SK-N-SH (cell line): ENCODE measurements at regions not wholly inside any gene's neighbourhood (a gene's known extent, or its start where the extent isn't known, plus 50 kb on each side); places are given as distances from the start of the nearest gene placed in this dataset.

Experiments used
- CHD2 ChIP-seq: fragments of 150-350 bp; IDR thresholded peaks from 2 replicates; pipeline ENCODE4 v1.6.1; 2018; ENCODE audit warnings: low read length; ENCODE audit not compliant: partially characterized antibody
- POLR2AphosphoS5 ChIP-seq: IDR thresholded peaks from 2 replicates; pipeline ENCODE4 v1.6.1; 2012; ENCODE audit warnings: low read depth, low read length
- USF1 ChIP-seq: IDR thresholded peaks from 2 replicates; pipeline ENCODE4 v1.4.0; 2012; ENCODE audit warnings: low read depth, borderline replicate concordance
- TF ChIP-seq, protein P1 (sequence below): fragments of 200-600 bp; sonication (generic); IDR thresholded peaks from 2 replicates; pipeline ENCODE4 v1.6.1; 2017; ENCODE audit warnings: antibody characterized with exemption, mild to moderate bottlenecking, moderate library complexity

DNA sequence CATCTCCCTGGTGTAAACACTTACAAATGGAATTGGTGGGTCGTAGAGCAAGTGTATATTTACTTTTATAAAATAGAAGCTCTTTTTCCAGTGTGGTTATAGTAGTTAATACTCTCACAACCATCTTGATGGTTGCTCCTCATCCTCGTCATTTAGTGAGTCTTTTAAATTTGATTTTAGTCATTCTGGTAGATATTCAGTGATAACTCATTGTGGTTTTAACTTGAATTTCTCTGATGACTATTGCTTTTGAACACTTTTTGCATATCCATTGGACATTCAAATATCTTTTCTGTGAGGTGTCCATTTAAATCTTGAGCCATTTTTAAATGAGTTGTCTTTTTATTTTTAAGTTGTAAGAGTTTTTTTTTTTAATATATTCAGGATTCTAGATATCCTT, 189.2 kb upstream of the PHACTR1 start:
- no peak for TF ChIP-seq USF1
- no peak for TF ChIP-seq CHD2
- TF ChIP-seq, protein P1, sequence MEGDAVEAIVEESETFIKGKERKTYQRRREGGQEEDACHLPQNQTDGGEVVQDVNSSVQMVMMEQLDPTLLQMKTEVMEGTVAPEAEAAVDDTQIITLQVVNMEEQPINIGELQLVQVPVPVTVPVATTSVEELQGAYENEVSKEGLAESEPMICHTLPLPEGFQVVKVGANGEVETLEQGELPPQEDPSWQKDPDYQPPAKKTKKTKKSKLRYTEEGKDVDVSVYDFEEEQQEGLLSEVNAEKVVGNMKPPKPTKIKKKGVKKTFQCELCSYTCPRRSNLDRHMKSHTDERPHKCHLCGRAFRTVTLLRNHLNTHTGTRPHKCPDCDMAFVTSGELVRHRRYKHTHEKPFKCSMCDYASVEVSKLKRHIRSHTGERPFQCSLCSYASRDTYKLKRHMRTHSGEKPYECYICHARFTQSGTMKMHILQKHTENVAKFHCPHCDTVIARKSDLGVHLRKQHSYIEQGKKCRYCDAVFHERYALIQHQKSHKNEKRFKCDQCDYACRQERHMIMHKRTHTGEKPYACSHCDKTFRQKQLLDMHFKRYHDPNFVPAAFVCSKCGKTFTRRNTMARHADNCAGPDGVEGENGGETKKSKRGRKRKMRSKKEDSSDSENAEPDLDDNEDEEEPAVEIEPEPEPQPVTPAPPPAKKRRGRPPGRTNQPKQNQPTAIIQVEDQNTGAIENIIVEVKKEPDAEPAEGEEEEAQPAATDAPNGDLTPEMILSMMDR = no peak
- no peak for TF ChIP-seq POLR2AphosphoS5
